Stimulated activated effector memory CD8-positive, alpha-beta T cell treated with anti-CD3 and anti-CD28 coated beads, Interleukin-12 subunit alpha, Interleukin-12 subunit beta, amount 100 ng/mL, for 72 hours (primary cell): ENCODE measurements at regions not wholly inside any gene's neighbourhood (a gene's known extent, or its start where the extent isn't known, plus 50 kb on each side); places are given as distances from the start of the nearest gene placed in this dataset.
"Not testable (repeated sequence)": the region's sequence is repeated elsewhere in the genome, so short reads cannot be mapped to it uniquely, and the experiment has no call there.

ENCODE experiments used
- ATAC-seq: fragments of 150-1000 bp; cut with Tn5 transposase; 2 replicates; pipeline ENCODE4 v1.10.0; 2021
- DNase-seq, 2 donors: peaks; one replicate each; pipeline ENCODE4 v3.0.0; 2021 to 2022; ENCODE audit warnings: low spot score in 2 of 2
- H3K27ac Mint-ChIP-seq: one replicate; pipeline ENCODE4 v1.8.0; 2022; ENCODE audit warnings: mild to moderate bottlenecking, mixed read lengths
- H3K36me3 Mint-ChIP-seq: one replicate; pipeline ENCODE4 v1.8.0; 2022; ENCODE audit warnings: mild to moderate bottlenecking, mixed read lengths
- H3K4me1 Mint-ChIP-seq: one replicate; pipeline ENCODE4 v1.8.0; 2022; ENCODE audit warnings: mixed read lengths
- H3K4me3 Mint-ChIP-seq: one replicate; pipeline ENCODE4 v1.8.0; 2022; ENCODE audit warnings: mild to moderate bottlenecking, mixed read lengths
- H3K9me3 Mint-ChIP-seq: one replicate; pipeline ENCODE4 v1.8.0; 2022; ENCODE audit warnings: mixed read lengths

DNA sequence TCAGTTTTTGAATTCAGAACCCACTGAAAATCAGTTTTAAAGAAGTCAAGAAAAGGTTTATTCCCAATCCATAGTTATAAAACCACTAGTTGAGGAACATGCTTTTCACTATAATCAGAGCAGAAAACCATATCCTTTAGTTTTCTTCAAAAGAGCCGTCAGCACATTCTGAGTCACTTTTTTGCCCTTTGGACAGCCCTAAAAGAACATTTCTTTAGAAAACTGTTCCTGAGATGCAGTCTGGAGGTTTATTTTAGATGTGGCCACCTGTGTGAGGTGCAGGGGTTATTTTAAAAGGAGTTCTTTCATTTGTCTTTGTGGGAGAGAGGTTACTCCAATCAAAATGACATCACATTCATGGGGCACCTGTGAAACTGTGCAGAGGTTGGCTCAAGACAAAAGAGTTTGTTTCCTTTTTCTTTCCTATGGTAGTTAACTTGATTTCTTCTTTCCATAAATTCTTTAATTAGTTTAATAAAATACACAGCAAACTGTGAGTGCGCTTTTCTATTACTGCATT, 221.6 kb upstream of the RPS23 start:
- no peaks in the 10 kb centered on the region for H3K36me3 Mint-ChIP-seq
- no peak overlapping the region for H3K27ac Mint-ChIP-seq

DNA sequence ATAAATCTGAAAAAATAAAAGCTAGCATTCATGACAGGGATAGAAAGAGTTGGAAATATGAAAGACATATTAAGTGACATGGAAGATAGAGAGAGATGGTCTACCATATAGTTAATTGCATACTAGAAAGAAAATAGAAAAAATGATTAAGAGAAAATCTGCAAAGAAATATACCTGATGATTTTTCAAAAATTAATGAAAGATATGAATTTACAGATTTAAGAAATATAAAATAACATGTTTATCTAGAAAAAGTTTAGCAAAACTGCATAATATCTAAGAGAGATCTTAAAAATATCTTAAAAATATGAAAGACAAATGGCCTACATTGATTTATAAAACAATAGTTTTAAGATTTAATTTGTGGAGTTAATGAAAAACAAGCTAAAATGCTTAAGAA, 219.1 kb upstream of the RPS23 start:
- Mint-ChIP-seq H3K4me3 (no peak overlapping the region), H3K36me3 (no peaks in the 10 kb centered on the region), H3K4me1 (peaks cover 19% of the 10 kb centered on the region), H3K9me3 (no peaks in the 10 kb centered on the region), H3K27ac (no peak overlapping the region)
- ATAC-seq (no peak), DNase-seq (no peak)

More for the DNA sequence above, 221.6 kb upstream of the RPS23 start:
- Mint-ChIP-seq H3K9me3 (no peaks in the 10 kb centered on the region), H3K4me1 (peaks cover 5% of the 10 kb centered on the region), H3K4me3 (no peak overlapping the region)
- ATAC-seq (no peak), DNase-seq (no peak)

DNA sequence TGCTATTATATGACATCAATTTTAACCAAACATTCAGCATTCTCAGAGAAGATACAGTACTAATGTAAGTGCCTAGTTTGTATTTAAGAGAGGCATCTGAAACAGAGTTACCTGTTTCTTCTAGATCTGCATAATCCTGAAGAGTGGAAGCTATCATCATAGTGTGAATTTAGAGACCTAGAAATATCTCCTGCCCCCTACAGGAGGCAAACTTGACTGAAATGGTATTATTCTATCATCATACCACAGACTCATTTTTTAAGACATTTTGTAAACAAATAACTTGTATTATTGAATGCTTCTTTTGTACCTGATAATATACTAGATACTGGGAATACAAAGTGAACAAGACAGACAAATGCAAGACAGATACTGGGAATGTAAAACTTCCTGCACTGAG, 216.8 kb upstream of the RPS23 start:
- ATAC-seq, result no peak
- Mint-ChIP-seq H3K4me3 (no peak overlapping the region), H3K36me3 (no peaks in the 10 kb centered on the region), H3K9me3 (no peaks in the 10 kb centered on the region), H3K4me1 (peaks cover 14% of the 10 kb centered on the region), H3K27ac (no peak overlapping the region)
- no peak for DNase-seq

DNA sequence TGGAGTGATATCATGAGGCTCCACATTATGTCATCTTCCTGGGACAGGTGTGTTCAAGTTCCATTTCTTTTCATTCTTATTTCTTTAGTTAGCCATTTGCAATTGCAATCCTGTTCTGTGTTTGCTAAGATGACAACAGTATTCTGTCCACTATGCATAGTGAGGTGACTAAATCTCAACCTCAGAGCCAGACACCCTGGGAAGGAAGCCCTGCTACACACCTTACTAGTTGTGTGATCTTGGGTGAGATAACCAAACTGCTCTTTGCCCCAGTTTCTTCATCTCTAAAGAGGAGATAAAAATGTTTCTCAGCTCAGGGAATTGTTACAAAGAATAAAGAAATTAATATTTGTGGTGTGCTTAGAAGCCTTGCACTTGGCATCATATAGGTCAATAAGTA, 215.1 kb upstream of the RPS23 start:
- Mint-ChIP-seq H3K36me3 (no peaks in the 10 kb centered on the region), H3K9me3 (no peaks in the 10 kb centered on the region), H3K4me3 (no peak overlapping the region), H3K27ac (peak overlapping the region; percentile 3), H3K4me1 (peaks cover 14% of the 10 kb centered on the region)
- ATAC-seq (peak; percentile 76), DNase-seq (no peak)

DNA sequence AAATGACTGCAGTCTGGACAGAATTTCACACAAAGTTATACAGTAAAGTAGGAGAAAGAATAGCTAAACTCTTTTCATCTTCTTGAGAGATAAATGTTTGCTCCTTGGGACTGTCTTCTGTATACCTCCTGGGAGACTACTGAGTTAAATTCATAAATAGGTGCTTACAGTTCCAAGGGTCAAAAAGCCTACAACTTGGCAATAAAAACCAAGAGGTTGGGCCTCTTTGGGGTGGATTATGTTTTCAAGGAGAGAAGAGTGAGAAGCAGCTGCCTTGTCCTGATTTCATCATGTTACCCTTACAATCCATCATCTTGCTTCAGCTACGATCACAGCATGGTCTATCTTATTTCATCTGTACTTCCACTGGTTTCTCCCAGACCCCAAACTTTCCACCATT, 213.2 kb upstream of the RPS23 start:
- H3K9me3 Mint-ChIP-seq, result no peaks in the 10 kb centered on the region
- ATAC-seq, result no peak
- no peak overlapping the region for H3K27ac Mint-ChIP-seq
- no peaks in the 10 kb centered on the region for H3K36me3 Mint-ChIP-seq
- peaks cover 14% of the 10 kb centered on the region for H3K4me1 Mint-ChIP-seq
- DNase-seq, result no peak
- H3K4me3 Mint-ChIP-seq, result no peak overlapping the region

DNA sequence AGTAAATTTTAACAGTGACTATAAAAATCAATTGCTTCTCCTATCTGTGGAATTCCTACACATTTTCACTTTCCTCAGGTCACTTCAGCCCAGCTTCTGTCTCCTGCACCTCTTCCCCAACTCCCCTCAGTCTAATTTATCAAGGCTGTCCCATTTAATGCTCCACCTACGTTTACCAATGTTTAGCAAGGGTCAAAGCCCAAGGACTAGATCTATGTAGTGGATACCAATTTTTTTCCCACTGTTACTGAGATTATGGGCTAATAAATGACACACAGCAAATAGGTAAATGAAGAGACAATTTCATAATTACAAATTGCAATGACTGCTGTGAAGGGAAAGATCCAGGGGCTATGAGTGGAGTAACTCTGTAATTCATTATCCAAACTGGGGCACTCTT, 211.5 kb upstream of the RPS23 start:
- ATAC-seq, result no peak
- no peak overlapping the region for H3K27ac Mint-ChIP-seq
- no peak for DNase-seq
- no peaks in the 10 kb centered on the region for H3K36me3 Mint-ChIP-seq
- H3K4me3 Mint-ChIP-seq, result no peak overlapping the region
- H3K9me3 Mint-ChIP-seq, result no peaks in the 10 kb centered on the region
- H3K4me1 Mint-ChIP-seq, result peaks cover 14% of the 10 kb centered on the region

DNA sequence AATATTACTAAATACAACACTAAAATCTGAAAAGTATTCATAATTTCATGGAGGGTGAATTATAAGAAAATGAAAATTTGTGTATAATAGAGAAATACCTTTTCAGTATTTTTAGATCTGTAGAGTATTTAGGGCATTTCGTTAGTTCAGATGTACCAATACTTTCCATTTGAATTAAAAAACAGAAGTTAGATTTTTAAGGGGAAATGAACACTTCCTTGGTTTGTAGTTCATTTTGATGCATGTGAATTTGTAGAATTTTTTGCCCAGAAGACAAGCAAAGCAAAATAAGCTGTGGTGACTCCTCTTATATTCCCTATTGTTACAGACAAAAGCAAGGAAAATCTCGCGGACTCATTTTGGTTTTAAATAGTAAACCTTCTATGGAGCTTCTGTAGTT, 209.0 kb upstream of the RPS23 start:
- Mint-ChIP-seq H3K9me3 (no peaks in the 10 kb centered on the region), H3K27ac (no peak overlapping the region)
- no peak for ATAC-seq

DNA sequence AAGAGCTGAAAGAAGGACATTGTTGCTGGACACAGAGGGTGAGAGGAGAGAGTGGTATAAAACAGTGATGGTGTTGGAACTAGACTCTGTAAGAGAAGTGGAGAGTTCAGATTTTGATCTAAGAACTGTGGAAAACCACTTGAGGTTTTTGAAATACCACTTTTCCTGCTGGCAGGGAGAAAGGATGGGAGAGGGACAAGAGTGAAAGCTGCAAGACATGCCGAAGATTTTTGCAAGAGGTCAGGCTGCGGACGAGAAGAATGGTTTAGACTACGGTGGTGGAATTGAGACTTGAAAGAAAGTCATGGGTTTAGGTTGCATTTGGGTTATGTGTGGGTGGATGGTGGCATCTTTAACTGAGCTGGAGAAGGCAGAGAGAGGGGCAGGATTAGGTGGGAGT, 202.2 kb upstream of the RPS23 start:
- H3K27ac Mint-ChIP-seq, result no peak overlapping the region
- H3K4me1 Mint-ChIP-seq, result no peaks in the 10 kb centered on the region
- no peaks in the 10 kb centered on the region for H3K9me3 Mint-ChIP-seq
- no peaks in the 10 kb centered on the region for H3K36me3 Mint-ChIP-seq
- ATAC-seq (no peak), DNase-seq (no peak)
- no peak overlapping the region for H3K4me3 Mint-ChIP-seq

More for the DNA sequence above, 209.0 kb upstream of the RPS23 start:
- DNase-seq, result no peak
- Mint-ChIP-seq H3K4me3 (no peak overlapping the region), H3K36me3 (no peaks in the 10 kb centered on the region), H3K4me1 (no peaks in the 10 kb centered on the region)

DNA sequence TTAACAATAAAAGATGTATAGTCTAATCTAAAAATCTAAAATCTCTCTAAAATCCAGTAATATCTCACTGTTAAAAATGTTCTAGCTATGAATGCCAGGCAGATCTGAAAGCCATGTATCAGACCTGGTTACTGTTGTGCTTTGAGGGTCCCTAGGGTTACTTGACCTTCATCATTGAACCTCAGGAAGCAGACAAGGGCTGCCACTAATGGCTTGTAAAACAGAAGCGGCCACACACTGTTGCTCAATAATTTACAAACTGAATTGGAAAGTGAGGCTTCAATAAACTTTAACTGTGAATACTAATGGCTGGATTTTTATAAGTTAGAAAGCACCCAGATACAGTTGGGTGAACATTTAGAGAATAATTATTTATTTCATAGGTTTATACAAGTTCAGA, 198.0 kb upstream of the RPS23 start:
- Mint-ChIP-seq H3K27ac (no peak overlapping the region), H3K4me1 (no peaks in the 10 kb centered on the region), H3K4me3 (no peak overlapping the region), H3K36me3 (no peaks in the 10 kb centered on the region), H3K9me3 (no peaks in the 10 kb centered on the region)
- ATAC-seq (no peak), DNase-seq (no peak)

DNA sequence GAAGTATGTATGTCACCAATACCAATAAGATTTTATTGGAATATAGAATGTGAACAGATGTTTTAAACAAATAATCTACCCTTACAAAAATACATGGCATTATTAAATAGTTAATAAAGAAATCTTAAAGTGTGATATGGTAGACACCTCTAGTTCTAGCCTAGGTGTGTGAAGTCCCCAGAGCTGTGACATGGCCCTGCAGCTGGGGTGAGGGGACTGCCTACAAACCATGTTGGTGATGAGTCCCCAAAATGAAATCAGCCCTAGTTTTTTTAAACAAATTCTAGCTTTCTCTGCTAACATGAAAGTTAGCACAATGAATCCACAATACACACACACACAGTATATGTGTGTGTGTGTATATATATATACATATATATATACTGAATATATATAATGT, 195.1 kb upstream of the RPS23 start:
- Mint-ChIP-seq H3K27ac (no peak overlapping the region), H3K36me3 (no peaks in the 10 kb centered on the region), H3K4me3 (no peak overlapping the region), H3K9me3 (no peaks in the 10 kb centered on the region), H3K4me1 (no peaks in the 10 kb centered on the region)
- no peak for ATAC-seq
- DNase-seq, result no peak

DNA sequence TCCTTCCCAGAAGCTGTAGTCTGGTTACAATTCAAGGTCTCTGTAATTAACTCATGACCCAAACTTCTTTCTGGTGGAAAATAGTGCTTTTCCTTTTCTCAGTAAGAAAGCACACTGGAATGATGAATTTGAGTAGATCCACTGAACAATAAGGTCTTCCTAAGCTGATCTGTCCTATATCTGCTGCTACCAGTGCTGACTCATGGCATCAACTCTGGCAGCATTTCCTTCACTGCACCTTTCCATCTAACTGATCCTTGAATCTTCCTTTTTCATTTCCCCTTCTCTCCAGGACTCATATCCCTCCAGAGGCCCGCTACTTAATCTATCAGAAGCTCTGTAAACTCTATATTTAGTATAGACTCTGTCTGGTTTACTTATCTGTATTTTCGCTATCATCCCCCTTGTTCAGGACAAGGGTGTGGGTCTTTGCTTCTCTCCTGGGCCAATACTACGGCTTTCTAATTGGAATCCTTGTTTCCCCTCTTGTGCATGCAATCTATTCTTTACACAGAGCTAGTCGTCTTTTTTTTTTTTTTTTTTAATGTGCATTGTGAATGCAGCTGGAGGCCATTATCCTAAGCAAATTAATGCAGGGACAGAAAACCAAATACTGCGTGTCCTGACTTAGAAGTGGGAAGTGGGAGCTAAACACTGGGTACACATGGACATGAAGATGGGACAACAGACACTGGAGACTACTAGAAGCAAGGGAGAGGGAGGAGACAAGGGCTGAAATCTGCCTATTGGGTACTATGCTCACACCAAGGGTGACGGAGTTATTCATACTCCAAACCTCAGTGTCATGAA, 192.2 kb upstream of the RPS23 start:
- ATAC-seq (no peak), DNase-seq (no peak)
- H3K27ac Mint-ChIP-seq, result no peak overlapping the region
- H3K9me3 Mint-ChIP-seq, result no peaks in the 10 kb centered on the region
- H3K36me3 Mint-ChIP-seq, result no peaks in the 10 kb centered on the region
- no peaks in the 10 kb centered on the region for H3K4me1 Mint-ChIP-seq
- H3K4me3 Mint-ChIP-seq, result no peak overlapping the region

DNA sequence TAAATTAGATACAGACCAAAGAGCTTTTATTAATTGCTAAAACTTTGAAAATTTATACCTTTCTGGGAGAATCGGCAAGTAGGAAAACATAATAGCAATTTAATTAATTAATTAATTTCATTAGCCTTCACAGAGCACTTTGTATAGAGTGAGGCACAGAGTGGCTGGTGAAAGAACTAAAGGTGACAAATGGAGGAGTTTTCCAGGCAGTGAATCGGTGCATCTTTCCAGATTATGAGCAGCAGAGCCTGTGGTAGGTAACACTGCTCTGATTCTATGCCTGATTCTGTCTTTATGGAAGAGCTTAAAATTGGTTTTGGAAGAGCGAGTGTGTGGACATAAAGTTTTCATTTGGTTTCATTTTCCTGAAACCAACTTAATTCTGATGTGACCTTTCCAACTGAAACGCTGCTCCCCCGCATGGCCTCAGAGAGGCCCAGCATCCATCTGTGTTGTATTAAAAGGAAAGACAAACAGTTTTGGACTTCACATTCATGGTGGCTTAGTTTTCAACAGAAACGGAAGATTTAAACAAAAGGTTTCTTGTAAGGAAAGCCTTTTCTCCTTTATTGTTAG, 188.9 kb upstream of the RPS23 start:
- peaks cover 2% of the 10 kb centered on the region for H3K9me3 Mint-ChIP-seq
- no peak overlapping the region for H3K27ac Mint-ChIP-seq

DNA sequence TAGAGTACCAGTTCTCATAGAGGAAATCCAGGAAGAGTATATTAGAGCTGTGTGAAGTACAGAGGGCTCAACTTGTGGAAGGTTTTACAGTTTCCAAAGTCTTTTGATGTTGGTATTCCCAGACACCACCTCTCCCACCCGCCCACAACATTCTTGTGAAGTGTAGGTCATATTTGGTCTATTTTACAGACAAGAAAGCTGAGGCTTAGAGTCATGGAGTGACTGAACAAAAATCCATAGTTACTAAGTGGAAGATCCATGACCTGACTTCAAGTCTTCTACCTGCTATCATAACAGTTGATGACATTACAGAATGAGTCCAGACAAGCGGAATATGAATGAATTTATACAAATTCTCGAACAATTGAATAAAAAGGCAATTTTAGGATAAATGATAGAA, 187.1 kb upstream of the RPS23 start:
- no peaks in the 10 kb centered on the region for H3K36me3 Mint-ChIP-seq
- H3K4me1 Mint-ChIP-seq, result no peaks in the 10 kb centered on the region
- DNase-seq, result no peak
- peaks cover 2% of the 10 kb centered on the region for H3K9me3 Mint-ChIP-seq
- H3K4me3 Mint-ChIP-seq, result no peak overlapping the region
- no peak overlapping the region for H3K27ac Mint-ChIP-seq
- no peak for ATAC-seq

More for the DNA sequence above, 188.9 kb upstream of the RPS23 start:
- no peaks in the 10 kb centered on the region for H3K4me1 Mint-ChIP-seq
- H3K36me3 Mint-ChIP-seq, result no peaks in the 10 kb centered on the region
- no peak for DNase-seq
- H3K4me3 Mint-ChIP-seq, result no peak overlapping the region
- no peak for ATAC-seq

DNA sequence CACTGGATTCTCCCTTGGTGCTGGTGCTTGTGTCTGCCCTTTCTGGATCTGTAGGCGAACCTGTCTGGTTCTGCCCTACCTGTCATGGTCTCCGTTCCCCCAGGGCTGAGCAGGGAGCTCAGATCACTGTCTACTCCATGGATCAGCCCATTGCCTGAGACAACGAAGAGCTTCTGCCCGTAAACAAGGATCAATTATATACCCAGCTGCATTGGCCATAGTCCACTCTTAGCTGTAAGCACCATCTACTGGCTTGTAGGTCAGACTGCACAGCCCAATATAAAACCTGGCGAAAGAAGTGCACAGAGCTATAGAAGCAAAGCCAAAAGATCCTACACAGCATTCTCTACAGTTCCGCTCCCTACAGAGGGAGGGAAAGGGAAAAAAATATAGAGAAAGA, 181.5 kb upstream of the RPS23 start:
- ATAC-seq (no peak), DNase-seq (no peak)
- no peaks in the 10 kb centered on the region for H3K36me3 Mint-ChIP-seq
- no peak overlapping the region for H3K27ac Mint-ChIP-seq
- no peak overlapping the region for H3K4me3 Mint-ChIP-seq
- H3K4me1 Mint-ChIP-seq, result no peaks in the 10 kb centered on the region
- peaks cover 2% of the 10 kb centered on the region for H3K9me3 Mint-ChIP-seq

DNA sequence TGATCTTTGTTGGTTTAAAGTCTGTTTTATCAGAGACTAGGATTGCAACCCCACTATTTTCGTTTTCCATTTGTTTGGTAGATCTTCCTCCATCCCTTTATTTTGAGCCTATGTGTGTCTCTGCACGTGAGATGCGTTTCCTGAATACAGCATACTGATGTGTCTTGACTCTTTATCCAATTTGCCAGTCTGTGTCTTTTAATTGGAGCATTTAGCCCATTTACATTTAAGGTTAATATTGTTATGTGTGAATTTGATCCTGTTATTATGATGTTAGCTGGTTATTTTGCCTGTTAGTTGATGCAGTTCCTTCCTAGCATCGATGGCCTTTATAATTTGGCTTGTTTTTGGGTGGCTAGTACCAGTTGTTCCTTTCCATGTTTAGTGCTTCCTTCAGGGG, 177.2 kb upstream of the RPS23 start:
- ATAC-seq, H3K27ac Mint-ChIP-seq, DNase-seq, H3K4me1 Mint-ChIP-seq, H3K36me3 Mint-ChIP-seq, H3K9me3 Mint-ChIP-seq, H3K4me3 Mint-ChIP-seq: not testable (repeated sequence)

DNA sequence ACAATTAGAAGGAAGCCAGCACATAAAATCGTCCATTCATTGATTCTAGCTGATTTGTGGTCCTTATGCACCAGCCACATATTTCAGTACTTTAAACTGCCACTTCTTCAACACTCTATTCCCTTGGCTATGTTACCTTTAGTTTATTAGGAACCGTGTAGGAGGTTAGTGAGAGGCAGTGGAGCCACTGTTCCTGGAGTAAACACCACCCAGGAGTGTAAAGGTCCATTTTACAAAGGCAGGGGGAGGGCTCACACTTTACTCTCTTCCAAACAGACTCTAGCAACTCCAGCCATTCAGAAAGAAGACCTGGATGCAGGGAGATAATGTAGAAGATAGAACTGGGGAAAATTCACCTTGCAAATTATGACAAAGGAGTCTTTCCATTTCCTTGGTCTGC, 170.2 kb upstream of the RPS23 start:
- DNase-seq (no peak), ATAC-seq (no peak)
- Mint-ChIP-seq H3K36me3 (no peaks in the 10 kb centered on the region), H3K4me3 (no peak overlapping the region), H3K4me1 (no peaks in the 10 kb centered on the region), H3K27ac (no peak overlapping the region), H3K9me3 (no peaks in the 10 kb centered on the region)
